ENCODE measurements at regions not wholly inside any gene's neighbourhood (a gene's known extent, or its start where the extent isn't known, plus 50 kb on each side); places are given as distances from the start of the nearest gene placed in this dataset.

DNA sequence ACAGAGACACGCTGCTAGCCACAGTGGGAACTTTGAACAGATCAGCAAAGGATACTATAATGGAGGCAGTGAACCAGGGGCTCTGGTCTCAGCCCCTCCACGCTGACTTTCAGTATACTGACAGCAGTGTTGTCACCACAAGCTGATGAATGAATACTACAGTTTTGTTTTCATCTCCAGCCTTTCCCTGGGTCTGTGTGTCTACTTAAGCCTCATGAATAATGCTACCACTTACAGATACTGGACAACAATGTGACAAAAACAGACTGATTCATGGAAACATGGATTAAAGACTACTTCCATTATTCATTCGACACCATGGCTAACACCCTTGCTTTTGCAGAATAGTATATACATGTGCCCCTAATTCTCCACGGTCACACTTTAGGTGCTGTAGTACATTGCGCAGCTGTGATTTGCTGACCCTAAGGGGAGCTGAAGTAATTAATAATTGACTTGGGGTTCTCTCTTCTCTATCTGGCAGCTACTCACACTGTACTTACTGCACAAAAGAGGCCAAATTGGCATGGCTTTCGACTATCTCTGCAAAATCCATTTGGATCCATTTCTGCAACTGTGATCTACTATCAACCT, 203.2 kb upstream of the LYPLAL1 start:
- Histone ChIP-seq H4K91ac (replicated peaks; ENCODE audit: insufficient read length, low read length) (no peak overlapping the region), H2AFZ (ENCODE audit: low read length) (no peak overlapping the region), H3K27ac (ENCODE audit: low read depth, low read length) (no peak overlapping the region), H4K5ac (ENCODE audit: insufficient read length, low read depth, low read length) (no peak overlapping the region), H3K9me3 (ENCODE audit: insufficient read depth in 2 of 2, low read depth in 1 of 2, low read length in 1 of 2) (peaks cover 8 to 12% of the 10 kb centered on the region in 2 experiments; a peak in 2 of 4 replicates), H3K79me1 (ENCODE audit: low read depth, low read length) (no peaks in the 10 kb centered on the region), H4K8ac (ENCODE audit: extremely low read depth, insufficient read depth, low read length) (no peak overlapping the region), H3K36me3 (ENCODE audit: control insufficient read depth in 2 of 4, insufficient read depth in 4 of 4, low read length in 3 of 4) (no peaks in the 10 kb centered on the region), H3K23ac (ENCODE audit: insufficient read length) (no peak overlapping the region), H2BK12ac (ENCODE audit: low read depth, low read length) (no peak overlapping the region), H2BK5ac (ENCODE audit: low read depth, low read length) (no peak overlapping the region), H3K18ac (ENCODE audit: extremely low read depth, low read length) (no peak overlapping the region), H4K20me1 (replicated peaks in 1 of 2; ENCODE audit: control insufficient read depth in 1 of 2, insufficient read depth in 2 of 2, low read length in 2 of 2) (no peaks in the 10 kb centered on the region), H2BK20ac (ENCODE audit: low read length) (no peak overlapping the region), H2BK120ac (replicated peaks; ENCODE audit: low read depth, low read length) (no peak overlapping the region), H3K4ac (replicated peaks; ENCODE audit: insufficient read length, low read depth, low read length) (no peak overlapping the region), H3K4me1 (replicated peaks in 1 of 4; ENCODE audit: control insufficient read depth in 3 of 4, insufficient read depth in 4 of 4, low read length in 3 of 4) (no peaks in the 10 kb centered on the region), H3K14ac (ENCODE audit: insufficient read length) (no peak overlapping the region), H2AK5ac (ENCODE audit: low read depth, low read length) (no peak overlapping the region), H2BK15ac (ENCODE audit: low read length) (no peak overlapping the region), H3K56ac (replicated peaks; ENCODE audit: insufficient read length, low read depth, low read length) (no peak overlapping the region), H3K23me2 (ENCODE audit: low read depth, low read length) (no peaks in the 10 kb centered on the region), H3K4me2 (ENCODE audit: insufficient read depth in 1 of 2, low read depth in 2 of 2, low read length in 2 of 2) (no peak overlapping the region), H3K27me3 (replicated peaks in 1 of 4; ENCODE audit: control insufficient read depth in 3 of 4, extremely low read depth in 1 of 4, insufficient read depth in 3 of 4, low read length in 3 of 4) (no peaks in the 10 kb centered on the region), H3K79me2 (ENCODE audit: control insufficient read depth in 1 of 2, insufficient read depth in 2 of 2, low read length in 2 of 2) (no peaks in the 10 kb centered on the region), H3K9ac (replicated peaks in 1 of 4; ENCODE audit: extremely low read depth in 1 of 4, low read depth in 3 of 4, low read length in 3 of 4) (no peak overlapping the region), H3K4me3 (ENCODE audit: extremely low read depth in 1 of 4, insufficient read depth in 2 of 4, low read depth in 3 of 4, low read length in 4 of 4) (no peak overlapping the region)
- ChIA-PET POLR2A (ENCODE audit: partially characterized antibody) (no interaction called here), CTCF (ENCODE audit: partially characterized antibody) (no interaction called here)
- no peak for FAIRE-seq
- DNase-seq (ENCODE audit: low read depth in 1 of 2, low spot score in 2 of 2): no peak
- 95% methylated on average over 6 of the region's 6 CpGs; no CpG with 5 or more reads in 1 of the 2 experiments for WGBS, 2 experiments (ENCODE audit: extremely low coverage in 1 of 2, insufficient coverage in 1 of 2, insufficient read length in 1 of 2, insufficient replicate concordance in 2 of 2, low coverage in 1 of 2, low lambda C conversion rate in 2 of 2, missing lambda C conversion rate in 1 of 2)
- no peak for TF ChIP-seq RXRA (IDR thresholded peaks at IDR 0.05; ENCODE audit: insufficient read depth, low read depth, low read length)
- no peak for TF ChIP-seq CREB1 (IDR thresholded peaks at IDR 0.05)
- no peak for TF ChIP-seq TAF7 (optimal IDR thresholded peaks at IDR 0.05; ENCODE audit: borderline replicate concordance, low read depth, low read length)
- TF ChIP-seq EP300 (IDR thresholded peaks at IDR 0.05; ENCODE audit: borderline replicate concordance in 1 of 2, low read depth in 2 of 2, low read length in 2 of 2): no peak
- no peak for TF ChIP-seq SUZ12 (IDR thresholded peaks at IDR 0.05; ENCODE audit: low read length)
- no peak for TF ChIP-seq RFX5 (IDR thresholded peaks at IDR 0.05; ENCODE audit: borderline replicate concordance, low read depth, low read length)
- no peak for TF ChIP-seq SRF (IDR thresholded peaks at IDR 0.05; ENCODE audit: low read depth, low read length)
- TF ChIP-seq CEBPB (IDR thresholded peaks at IDR 0.05; ENCODE audit: low read depth, low read length): no peak
- no peak for TF ChIP-seq EZH2 (IDR thresholded peaks at IDR 0.05; ENCODE audit: low read depth, low read length, severe bottlenecking)
- no peak for TF ChIP-seq KDM5A (IDR thresholded peaks at IDR 0.05; ENCODE audit: low read length)
- no peak for TF ChIP-seq SP4 (IDR thresholded peaks at IDR 0.05; ENCODE audit: low read length)
- TF ChIP-seq, protein P1, sequence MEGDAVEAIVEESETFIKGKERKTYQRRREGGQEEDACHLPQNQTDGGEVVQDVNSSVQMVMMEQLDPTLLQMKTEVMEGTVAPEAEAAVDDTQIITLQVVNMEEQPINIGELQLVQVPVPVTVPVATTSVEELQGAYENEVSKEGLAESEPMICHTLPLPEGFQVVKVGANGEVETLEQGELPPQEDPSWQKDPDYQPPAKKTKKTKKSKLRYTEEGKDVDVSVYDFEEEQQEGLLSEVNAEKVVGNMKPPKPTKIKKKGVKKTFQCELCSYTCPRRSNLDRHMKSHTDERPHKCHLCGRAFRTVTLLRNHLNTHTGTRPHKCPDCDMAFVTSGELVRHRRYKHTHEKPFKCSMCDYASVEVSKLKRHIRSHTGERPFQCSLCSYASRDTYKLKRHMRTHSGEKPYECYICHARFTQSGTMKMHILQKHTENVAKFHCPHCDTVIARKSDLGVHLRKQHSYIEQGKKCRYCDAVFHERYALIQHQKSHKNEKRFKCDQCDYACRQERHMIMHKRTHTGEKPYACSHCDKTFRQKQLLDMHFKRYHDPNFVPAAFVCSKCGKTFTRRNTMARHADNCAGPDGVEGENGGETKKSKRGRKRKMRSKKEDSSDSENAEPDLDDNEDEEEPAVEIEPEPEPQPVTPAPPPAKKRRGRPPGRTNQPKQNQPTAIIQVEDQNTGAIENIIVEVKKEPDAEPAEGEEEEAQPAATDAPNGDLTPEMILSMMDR (IDR thresholded peaks at IDR 0.05; ENCODE audit: control extremely low read depth in 1 of 3, insufficient read depth in 1 of 3, low read depth in 1 of 3, low read length in 3 of 3): no peak
